CD4-positive, alpha-beta memory T cell (primary cell): ENCODE measurements at regions not wholly inside any gene's neighbourhood (a gene's known extent, or its start where the extent isn't known, plus 50 kb on each side); places are given as distances from the start of the nearest gene placed in this dataset.

Source experiments
- CTCF ChIA-PET: fragments of 350-600 bp; sonication (Branson Sonifier 250); formaldehyde crosslinking; loops from one replicate; lab custom pipeline; 2021; ENCODE audit warnings: inconsistent platforms; ENCODE audit not compliant: partially characterized antibody; lab: Charles Lee
- POLR2A ChIA-PET: fragments of 350-600 bp; sonication (Branson Sonifier 250); formaldehyde crosslinking; loops from one replicate; lab custom pipeline; 2021; ENCODE audit not compliant: partially characterized antibody; lab: Charles Lee
- DNase-seq, 5 donors: peaks; one replicate each; pipeline versions ENCODE4 v3.0.0 to v3.0.0-alpha.2; 2020 to 2022; ENCODE audit warnings: mixed read lengths in 1 of 5
- H3K27ac ChIP-seq: one replicate; pipeline ENCODE4 v1.7.0; 2013; ENCODE audit warnings: low read depth, low read length
- H3K27me3 ChIP-seq: 2 replicates; pipeline ENCODE4 v1.7.0; 2013; ENCODE audit warnings: mild to moderate bottlenecking, low read length, moderate library complexity; ENCODE audit not compliant: insufficient read depth
- H3K36me3 ChIP-seq: 2 replicates; pipeline ENCODE4 v1.7.0; 2013; ENCODE audit warnings: mild to moderate bottlenecking, low read length, moderate library complexity; ENCODE audit not compliant: insufficient read depth
- H3K4me1 ChIP-seq: 2 replicates; pipeline ENCODE4 v1.7.0; 2013; ENCODE audit warnings: mild to moderate bottlenecking, low read length, moderate library complexity; ENCODE audit not compliant: insufficient read depth
- H3K4me3 ChIP-seq, 2 donors: one replicate each; pipeline ENCODE4 v1.7.0; 2013; ENCODE audit warnings: low read length in 2 of 2, mild to moderate bottlenecking in 1 of 2
- H3K9me3 ChIP-seq, 2 donors: one replicate each; pipeline ENCODE4 v1.7.0; 2013; ENCODE audit warnings: low read length in 2 of 2, control low read depth in 1 of 2; ENCODE audit not compliant: control insufficient read depth in 1 of 2
- H3K27ac Mint-ChIP-seq, 7 donors: one replicate each; pipeline ENCODE4 v1.8.0; 2020 to 2021; ENCODE audit warnings: mixed read lengths in 7 of 7, mild to moderate bottlenecking in 6 of 7, inconsistent platforms in 3 of 7, moderate library complexity in 3 of 7
- H3K27me3 Mint-ChIP-seq, 2 donors: one replicate each; pipeline ENCODE4 v1.8.0; 2020 to 2021; ENCODE audit warnings: mixed read lengths in 2 of 2
- H3K36me3 Mint-ChIP-seq, 2 donors: one replicate each; pipeline ENCODE4 v1.8.0; 2020 to 2021; ENCODE audit warnings: mixed read lengths in 2 of 2, inconsistent platforms in 1 of 2, mild to moderate bottlenecking in 1 of 2
- H3K4me1 Mint-ChIP-seq, 4 donors: one replicate each; pipeline ENCODE4 v1.8.0; 2020 to 2021; ENCODE audit warnings: mixed read lengths in 4 of 4, mild to moderate bottlenecking in 1 of 4
- H3K4me3 Mint-ChIP-seq, 8 donors: one replicate each; pipeline ENCODE4 v1.8.0; 2020 to 2021; ENCODE audit warnings: mixed read lengths in 8 of 8, mild to moderate bottlenecking in 7 of 8, moderate library complexity in 6 of 8, inconsistent platforms in 3 of 8
- H3K9me3 Mint-ChIP-seq, 8 donors: one replicate each; pipeline ENCODE4 v1.8.0; 2020 to 2021; ENCODE audit warnings: mixed read lengths in 8 of 8, mild to moderate bottlenecking in 5 of 8, inconsistent platforms in 3 of 8, moderate library complexity in 1 of 8
- intact Hi-C: fragments of 100-400 bp; cut with micrococcal nuclease; formaldehyde crosslinking; loops from one replicate; pipeline ENCODE4 v1.15.1; 2023

DNA sequence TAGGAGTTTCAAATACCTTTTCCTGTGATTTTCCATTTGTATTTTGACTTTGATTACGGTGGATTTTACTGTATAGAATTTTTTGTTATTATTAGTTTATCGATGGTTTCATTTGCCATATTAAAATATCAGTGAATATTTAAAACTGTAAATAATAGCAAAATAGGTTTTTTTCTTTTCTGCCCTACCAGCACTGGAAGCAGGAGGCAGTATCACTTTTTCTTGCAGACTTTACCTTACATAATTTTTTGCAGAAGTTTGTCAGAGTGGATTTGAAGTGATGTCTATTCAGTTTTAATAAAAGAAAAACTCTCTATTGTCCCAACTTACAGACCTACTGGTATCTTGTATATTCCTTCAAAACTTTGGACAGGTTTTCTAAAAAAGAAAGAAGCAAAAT lies 213.6 kb downstream of the CENPF start:
- H3K27me3 ChIP-seq, result no peaks in the 10 kb centered on the region
- H3K9me3 ChIP-seq, result no peaks in the 10 kb centered on the region
- Mint-ChIP-seq H3K4me1 (no peaks in the 10 kb centered on the region), H3K36me3 (no peaks in the 10 kb centered on the region), H3K4me3 (no peak overlapping the region), H3K27ac (no peak overlapping the region), H3K9me3 (peaks cover 0 to 6% (median 0%) of the 10 kb centered on the region in 8 donors), H3K27me3 (no peaks in the 10 kb centered on the region)
- ChIA-PET POLR2A (no interaction called here), CTCF (no interaction called here)
- no peaks in the 10 kb centered on the region for H3K36me3 ChIP-seq
- intact Hi-C loops, result no loop called here
- no peaks in the 10 kb centered on the region for H3K4me1 ChIP-seq
- H3K27ac ChIP-seq, result no peak overlapping the region
- no peak overlapping the region for H3K4me3 ChIP-seq
- no peak for DNase-seq

DNA sequence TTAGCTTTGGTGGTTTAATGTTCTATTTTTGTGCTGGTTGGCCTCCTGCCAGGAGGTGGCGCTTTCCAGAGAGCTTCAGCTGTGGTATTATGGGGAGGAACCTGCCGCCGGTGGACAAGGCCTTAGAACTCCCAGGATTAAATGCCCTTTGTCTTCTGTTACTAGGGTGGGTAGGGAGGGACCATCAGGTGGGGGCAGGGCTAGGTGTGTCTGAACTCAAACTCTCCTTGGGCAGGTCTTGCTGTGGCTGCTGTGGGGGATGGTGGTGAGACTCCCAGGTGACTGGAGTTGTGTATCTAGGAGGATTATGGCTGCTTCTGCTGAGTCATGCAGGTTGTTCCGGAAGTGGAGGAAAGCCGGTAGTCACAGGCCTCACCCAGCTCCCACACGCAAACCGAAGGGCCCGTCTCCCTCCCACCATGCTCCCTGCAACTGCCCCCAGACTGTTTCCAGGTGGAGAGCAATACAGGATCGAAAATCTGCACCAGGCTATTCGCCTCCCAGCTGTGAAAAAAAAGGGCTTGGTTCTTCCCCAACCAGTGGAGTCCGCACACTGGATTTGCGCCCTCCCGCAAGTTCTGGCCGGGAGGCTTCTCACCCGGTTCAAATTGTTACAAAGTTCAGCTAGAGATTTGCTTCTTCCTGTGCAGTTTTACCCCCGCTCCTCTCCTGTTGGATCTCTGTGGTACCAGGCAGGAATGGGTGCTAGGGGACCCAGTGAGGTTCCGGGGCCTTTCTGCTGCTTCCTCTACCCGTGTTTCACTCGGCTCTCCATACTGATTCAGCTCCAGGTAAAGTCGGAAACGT lies 220.5 kb downstream of the CENPF start:
- H3K4me3 Mint-ChIP-seq, result no peak overlapping the region
- H3K27ac Mint-ChIP-seq, result no peak overlapping the region
- Histone ChIP-seq H3K36me3 (no peaks in the 10 kb centered on the region), H3K27ac (no peak overlapping the region), H3K4me1 (no peaks in the 10 kb centered on the region), H3K4me3 (no peak overlapping the region), H3K9me3 (no peaks in the 10 kb centered on the region), H3K27me3 (no peaks in the 10 kb centered on the region)
- intact Hi-C loops, result no loop called here
- H3K4me1 Mint-ChIP-seq, result no peaks in the 10 kb centered on the region
- no peaks in the 10 kb centered on the region for H3K36me3 Mint-ChIP-seq
- no peak for DNase-seq
- peaks cover 0 to 12% (median 5%) of the 10 kb centered on the region in 8 donors for H3K9me3 Mint-ChIP-seq
- ChIA-PET POLR2A (no interaction called here), CTCF (interaction anchor here (1.1 kb wide), 1 partner anchor 15 kb away, joined by 3 read pairs; no protein-coding TSS in a partner anchor)
- H3K27me3 Mint-ChIP-seq, result peaks cover 0 to 3% of the 10 kb centered on the region in 2 donors

DNA sequence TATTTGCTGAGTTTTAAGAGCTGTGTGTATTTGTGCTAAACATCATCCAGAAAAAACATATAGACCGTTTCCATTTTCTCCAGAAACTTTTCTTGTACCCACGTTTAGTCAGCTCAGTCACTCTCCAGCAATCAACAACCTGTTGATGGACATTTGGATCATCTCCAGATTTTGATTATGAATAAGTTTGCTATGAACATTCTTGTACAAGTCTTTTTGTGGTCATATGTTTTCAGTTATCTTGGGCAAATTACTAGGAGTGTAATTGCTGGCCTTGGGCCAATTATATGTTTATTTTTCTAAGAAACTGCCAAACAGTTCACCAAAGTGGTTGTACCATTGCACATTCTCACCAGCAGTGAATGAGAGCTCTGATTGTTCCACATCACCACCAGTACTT lies 221.8 kb downstream of the CENPF start:
- Mint-ChIP-seq H3K36me3 (no peaks in the 10 kb centered on the region), H3K27ac (no peak overlapping the region), H3K27me3 (peaks cover 0 to 4% of the 10 kb centered on the region in 2 donors), H3K4me3 (no peak overlapping the region), H3K9me3 (peaks cover 0 to 14% (median 4%) of the 10 kb centered on the region in 8 donors), H3K4me1 (no peaks in the 10 kb centered on the region)
- H3K27ac ChIP-seq, result no peak overlapping the region
- DNase-seq, result no peak
- CTCF ChIA-PET, result no interaction called here
- no peak overlapping the region for H3K4me3 ChIP-seq
- H3K36me3 ChIP-seq, result no peaks in the 10 kb centered on the region
- H3K4me1 ChIP-seq, result no peaks in the 10 kb centered on the region
- H3K27me3 ChIP-seq, result no peaks in the 10 kb centered on the region
- no peaks in the 10 kb centered on the region for H3K9me3 ChIP-seq
- POLR2A ChIA-PET, result no interaction called here
- intact Hi-C loops, result no loop called here

DNA sequence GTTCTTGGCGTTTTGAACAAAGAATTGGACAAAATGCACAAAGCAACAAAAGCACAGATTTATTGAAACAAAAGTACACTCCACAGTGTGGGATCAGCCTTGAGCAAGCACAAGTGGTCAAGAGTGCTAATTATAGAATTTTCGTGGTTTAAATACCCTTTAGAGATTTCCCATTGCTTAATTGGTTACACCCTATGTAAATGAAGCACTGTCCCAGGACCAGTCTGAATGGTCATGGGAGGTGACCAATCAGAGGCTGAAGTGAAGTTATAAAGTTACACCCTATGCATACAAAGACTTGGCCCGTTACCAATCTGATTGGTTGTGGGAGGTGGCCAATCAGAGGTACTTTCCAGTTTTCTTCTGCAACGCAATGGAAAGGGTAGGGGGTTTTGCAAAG lies 223.6 kb downstream of the CENPF start:
- H3K9me3 Mint-ChIP-seq, result peaks cover 0 to 14% (median 4%) of the 10 kb centered on the region in 8 donors
- intact Hi-C loops, result no loop called here
- Histone ChIP-seq H3K4me1 (no peaks in the 10 kb centered on the region), H3K36me3 (no peaks in the 10 kb centered on the region), H3K27ac (no peak overlapping the region), H3K27me3 (no peaks in the 10 kb centered on the region), H3K9me3 (no peaks in the 10 kb centered on the region), H3K4me3 (no peak overlapping the region)
- CTCF ChIA-PET, result no interaction called here
- H3K27ac Mint-ChIP-seq, result no peak overlapping the region
- no peaks in the 10 kb centered on the region for H3K4me1 Mint-ChIP-seq
- no peaks in the 10 kb centered on the region for H3K36me3 Mint-ChIP-seq
- no peak overlapping the region for H3K4me3 Mint-ChIP-seq
- no peak for DNase-seq
- POLR2A ChIA-PET, result no interaction called here
- peaks cover 0 to 4% of the 10 kb centered on the region in 2 donors for H3K27me3 Mint-ChIP-seq

DNA sequence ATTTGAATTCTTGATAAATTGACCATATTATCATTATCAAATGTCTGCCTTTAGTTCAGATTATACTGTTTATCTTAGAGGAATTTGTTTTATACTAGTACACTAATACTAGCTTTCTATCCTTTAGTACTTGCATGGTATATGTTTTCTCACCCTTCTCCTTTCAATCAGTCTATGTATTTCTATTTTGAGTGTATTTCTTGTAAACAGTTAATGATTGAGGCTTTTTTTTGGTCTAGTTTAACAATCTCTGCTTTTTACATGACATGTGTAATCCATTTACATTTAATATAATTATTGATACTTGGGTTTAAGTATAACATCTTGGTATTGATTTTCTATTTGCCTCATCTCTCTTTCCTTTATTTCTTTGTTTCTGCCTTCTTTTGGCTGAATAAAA lies 224.9 kb downstream of the CENPF start:
- Mint-ChIP-seq H3K9me3 (peaks cover 0 to 14% (median 4%) of the 10 kb centered on the region in 8 donors), H3K27ac (no peak overlapping the region), H3K4me3 (no peak overlapping the region), H3K27me3 (peaks cover 0 to 6% of the 10 kb centered on the region in 2 donors), H3K36me3 (no peaks in the 10 kb centered on the region), H3K4me1 (no peaks in the 10 kb centered on the region)
- POLR2A ChIA-PET, result no interaction called here
- intact Hi-C loops, result no loop called here
- Histone ChIP-seq H3K36me3 (no peaks in the 10 kb centered on the region), H3K27ac (no peak overlapping the region), H3K9me3 (no peaks in the 10 kb centered on the region), H3K27me3 (no peaks in the 10 kb centered on the region), H3K4me1 (no peaks in the 10 kb centered on the region), H3K4me3 (no peak overlapping the region)
- no peak for DNase-seq
- CTCF ChIA-PET, result no interaction called here

DNA sequence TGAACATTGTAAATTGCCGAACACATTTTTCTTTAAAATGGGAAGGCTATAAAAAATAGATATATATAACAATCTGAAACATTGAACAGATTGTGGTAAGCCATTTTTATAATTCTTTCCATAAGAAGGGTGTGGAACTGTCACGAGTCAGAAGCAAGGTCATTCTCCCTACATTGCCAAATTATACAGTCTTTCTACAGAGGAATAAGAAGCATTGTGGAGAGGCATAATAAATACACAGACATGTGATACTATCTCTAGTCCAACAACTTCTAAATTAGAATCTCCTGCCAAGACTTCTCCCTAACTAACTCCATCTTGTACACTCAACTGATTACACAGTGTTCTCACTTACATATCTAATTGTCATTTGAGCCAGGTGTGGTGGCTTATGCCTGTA lies 227.9 kb downstream of the CENPF start:
- Mint-ChIP-seq H3K9me3 (peaks cover 0 to 14% (median 3%) of the 10 kb centered on the region in 8 donors), H3K36me3 (no peaks in the 10 kb centered on the region), H3K4me3 (no peak overlapping the region), H3K27ac (no peak overlapping the region), H3K27me3 (peaks cover 0 to 6% of the 10 kb centered on the region in 2 donors), H3K4me1 (no peaks in the 10 kb centered on the region)
- no peak overlapping the region for H3K27ac ChIP-seq
- no peak overlapping the region for H3K4me3 ChIP-seq
- ChIA-PET POLR2A (no interaction called here), CTCF (no interaction called here)
- H3K27me3 ChIP-seq, result no peaks in the 10 kb centered on the region
- H3K4me1 ChIP-seq, result no peaks in the 10 kb centered on the region
- DNase-seq, result no peak
- intact Hi-C loops, result no loop called here
- H3K36me3 ChIP-seq, result no peaks in the 10 kb centered on the region
- H3K9me3 ChIP-seq, result no peaks in the 10 kb centered on the region

DNA sequence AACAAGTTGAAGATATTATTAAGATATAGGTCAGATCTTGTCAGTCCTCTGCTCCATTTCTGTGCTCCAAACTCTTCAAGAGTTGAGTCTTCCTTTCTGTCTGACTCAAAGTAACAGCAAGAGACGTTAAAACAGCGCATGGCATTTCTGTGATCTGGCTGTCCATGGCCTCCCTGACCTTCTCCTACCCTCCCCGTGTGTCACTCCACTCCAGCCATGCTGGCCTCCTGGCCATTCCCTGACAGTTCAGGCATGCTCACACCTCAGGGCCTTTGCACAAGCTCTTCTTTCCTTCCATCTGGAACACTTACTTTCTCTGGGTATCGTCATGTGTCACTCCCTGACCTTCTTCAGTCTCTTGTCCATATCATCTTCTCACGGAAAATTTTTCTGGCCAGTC lies 229.0 kb downstream of the CENPF start:
- Mint-ChIP-seq H3K9me3 (peaks cover 0 to 12% (median 3%) of the 10 kb centered on the region in 8 donors), H3K36me3 (no peaks in the 10 kb centered on the region), H3K27me3 (peaks cover 0 to 6% of the 10 kb centered on the region in 2 donors), H3K27ac (no peak overlapping the region), H3K4me1 (no peaks in the 10 kb centered on the region), H3K4me3 (no peak overlapping the region)
- ChIA-PET CTCF (no interaction called here), POLR2A (no interaction called here)
- no peaks in the 10 kb centered on the region for H3K9me3 ChIP-seq
- H3K36me3 ChIP-seq, result no peaks in the 10 kb centered on the region
- no peak for DNase-seq
- H3K4me3 ChIP-seq, result no peak overlapping the region
- intact Hi-C loops, result no loop called here
- no peak overlapping the region for H3K27ac ChIP-seq
- no peaks in the 10 kb centered on the region for H3K27me3 ChIP-seq
- H3K4me1 ChIP-seq, result no peaks in the 10 kb centered on the region
